HG03139 (cell line): ENCODE measurements at regions not wholly inside any gene's neighbourhood (a gene's known extent, or its start where the extent isn't known, plus 50 kb on each side); places are given as distances from the start of the nearest gene placed in this dataset.
"Not testable (repeated sequence)": the region's sequence is repeated elsewhere in the genome, so short reads cannot be mapped to it uniquely, and the experiment has no call there.

Experiments used
- ATAC-seq: cut with Tn5 transposase; IDR thresholded peaks from one replicate; pipeline ENCODE4 v1.9.1; 2021; ENCODE audit not compliant: unreplicated experiment

DNA sequence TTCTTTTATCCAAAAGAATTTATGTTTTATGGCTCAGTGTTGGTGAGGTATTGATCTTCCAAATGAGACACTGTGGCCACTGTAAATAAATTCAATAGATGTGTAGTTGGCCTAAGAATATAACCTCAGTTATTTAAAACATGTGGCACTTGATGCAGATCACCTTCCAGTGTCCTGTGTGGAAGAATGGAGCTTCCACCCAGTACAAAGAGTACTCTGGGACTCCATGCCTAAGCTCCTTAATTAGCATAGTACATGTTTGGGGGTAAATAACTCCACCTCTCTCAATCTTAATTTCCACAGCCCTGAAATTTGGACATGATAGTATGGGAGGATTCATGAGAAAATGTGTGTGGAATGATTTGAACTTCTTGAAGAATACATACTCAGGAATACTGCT lies 105.7 kb downstream of the SPDYE17 start:
- not testable (repeated sequence) for ATAC-seq

DNA sequence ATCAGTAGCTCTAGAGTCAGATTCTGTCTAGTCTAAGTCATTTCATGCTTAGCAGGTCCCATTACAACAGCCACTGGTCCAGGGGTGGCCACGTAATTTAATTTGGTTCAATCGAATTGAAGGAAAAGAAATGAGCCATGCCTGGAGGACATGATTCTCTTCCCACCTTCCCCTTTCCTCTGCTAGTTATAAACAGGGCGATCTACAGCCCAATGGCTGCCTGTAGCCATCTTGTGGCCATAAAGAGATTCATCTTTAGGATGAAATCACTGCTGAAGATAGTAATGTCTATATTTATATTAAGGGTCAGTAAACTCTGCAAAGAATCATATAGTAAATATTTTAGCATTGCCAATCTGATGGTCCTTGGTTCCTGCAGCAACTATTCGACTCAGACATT lies 107.4 kb downstream of the SPDYE17 start:
- ATAC-seq, result not testable (repeated sequence)

GRCh38 chr7:76918619-76919018 lies 113.5 kb downstream of the SPDYE17 start:
- not testable (repeated sequence) for ATAC-seq

DNA sequence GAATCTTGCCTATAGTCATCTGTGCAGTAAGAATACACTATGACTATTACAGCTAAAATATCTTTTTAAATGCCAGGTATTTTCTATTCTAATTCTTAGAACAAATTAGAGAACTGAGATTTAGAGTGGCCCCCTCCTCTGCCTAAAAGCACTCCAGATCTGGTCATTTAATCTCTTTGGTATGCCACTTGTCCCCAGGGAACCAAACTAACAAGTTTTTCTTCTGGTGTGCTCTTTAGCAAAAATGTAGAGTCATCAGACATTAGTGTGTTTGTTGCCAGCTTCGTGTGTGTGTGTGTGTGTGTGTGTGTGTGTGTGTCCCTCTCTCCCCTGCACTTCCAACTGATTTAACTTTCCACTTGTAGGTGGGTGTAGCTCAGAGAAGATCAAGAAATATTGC lies 117.8 kb downstream of the SPDYE17 start:
- not testable (repeated sequence) for ATAC-seq

- ATAC-seq, result not testable (repeated sequence)
Observed at GRCh38 chr7:76912011-76912814, 119.9 kb downstream of the SPDYE17 start.

DNA sequence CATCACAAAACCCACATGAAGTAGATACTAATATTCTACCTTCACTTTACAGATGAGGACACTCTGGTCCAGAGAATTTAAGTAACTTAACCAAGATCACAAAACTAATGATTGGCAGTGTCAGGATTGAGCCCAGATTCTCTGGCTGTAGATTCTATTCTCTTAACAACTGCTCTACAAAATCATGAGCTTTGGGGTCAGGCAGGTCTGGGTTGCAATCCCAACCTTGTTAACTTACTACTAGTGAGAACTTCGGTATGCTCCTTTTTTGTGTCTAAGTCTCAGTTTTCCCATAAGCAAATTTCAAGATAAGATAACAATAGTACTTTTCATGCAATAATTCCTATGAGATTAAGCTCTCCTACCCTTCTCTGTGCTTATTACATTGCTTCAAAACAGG lies 127.5 kb downstream of the SPDYE17 start:
- ATAC-seq, result not testable (repeated sequence)

DNA sequence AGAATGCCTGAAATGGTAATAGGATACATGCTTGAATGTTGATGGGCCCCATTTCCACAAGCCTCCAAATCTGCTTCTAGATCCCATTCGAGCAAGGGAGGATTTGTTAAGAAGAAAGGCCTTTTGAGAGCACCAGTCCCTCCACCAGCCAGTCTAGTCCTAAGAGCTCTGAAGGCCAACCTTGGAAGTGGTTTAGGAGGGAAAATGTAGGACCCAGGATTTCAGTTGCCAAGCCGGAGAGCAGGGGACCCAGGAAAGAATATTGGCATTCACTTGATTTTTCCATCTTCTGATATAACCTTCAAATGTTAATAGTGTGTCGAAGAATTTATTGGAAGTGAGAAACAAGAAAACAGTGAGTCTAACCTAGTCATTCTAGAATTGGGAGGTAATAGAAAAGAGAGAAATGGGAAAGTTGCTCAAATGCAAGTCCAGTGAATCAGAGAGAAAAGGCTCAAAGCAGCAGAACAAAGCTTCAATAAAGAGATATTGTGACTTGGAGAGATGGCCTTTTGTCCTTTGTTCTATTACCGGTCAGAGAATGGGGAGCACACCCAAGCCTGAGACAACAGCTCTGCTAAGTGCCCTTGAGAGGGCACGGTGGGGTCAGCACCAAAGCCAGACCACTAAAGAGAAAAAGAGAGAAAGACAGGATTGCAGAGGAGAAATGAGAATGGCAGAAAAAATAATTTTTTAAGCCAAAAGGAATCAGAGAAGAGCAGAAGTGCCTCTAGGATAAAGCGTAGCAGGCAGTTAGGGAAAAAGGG lies 130.0 kb downstream of the SPDYE17 start:
- ATAC-seq, result not testable (repeated sequence)

DNA sequence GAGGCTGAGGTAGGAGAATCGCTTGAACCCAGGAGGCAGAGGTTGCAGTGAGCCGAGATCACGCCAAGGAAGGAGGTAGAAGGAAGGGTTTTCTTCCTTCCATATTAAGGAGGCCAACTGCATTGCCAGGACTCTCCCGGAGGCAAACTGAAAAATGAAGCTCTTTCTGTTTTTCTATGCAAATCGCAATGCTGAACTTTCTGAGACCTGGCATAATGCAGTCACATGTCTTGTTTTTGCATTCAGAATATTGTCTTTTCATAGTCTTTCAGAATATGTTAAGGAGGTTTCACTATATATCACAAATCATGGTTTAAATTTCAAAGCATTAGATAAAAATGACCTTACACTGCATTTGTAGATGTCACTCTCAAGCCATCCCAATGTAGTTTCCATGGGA lies 133.4 kb downstream of the SPDYE17 start:
- not testable (repeated sequence) for ATAC-seq

GRCh38 chr7:76897007-76897406 lies 135.2 kb downstream of the SPDYE17 start:
- ATAC-seq, result not testable (repeated sequence)

DNA sequence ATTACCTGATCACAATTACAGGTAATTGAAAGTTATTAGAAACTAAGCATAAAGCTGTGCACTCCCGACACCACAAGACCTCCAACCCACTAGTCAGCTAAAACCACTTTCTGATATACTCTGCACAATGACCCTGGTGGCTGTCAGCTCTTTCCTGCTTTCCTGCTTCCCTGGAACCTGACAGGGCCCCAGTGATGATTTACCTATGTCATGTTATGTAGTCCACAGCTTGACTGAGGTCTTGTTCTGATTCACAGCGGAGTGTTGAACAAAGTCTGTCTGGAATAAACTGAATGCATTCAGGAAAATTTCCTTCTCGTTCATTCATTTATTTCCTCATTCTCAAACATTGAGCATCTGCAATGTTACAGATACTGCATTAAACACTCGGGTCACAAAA lies 136.5 kb downstream of the SPDYE17 start:
- not testable (repeated sequence) for ATAC-seq

GRCh38 chr7:76891771-76892170 lies 140.4 kb downstream of the SPDYE17 start:
- not testable (repeated sequence) for ATAC-seq

GRCh38 chr7:76879733-76880288 lies 152.3 kb downstream of the SPDYE17 start:
- not testable (repeated sequence) for ATAC-seq

DNA sequence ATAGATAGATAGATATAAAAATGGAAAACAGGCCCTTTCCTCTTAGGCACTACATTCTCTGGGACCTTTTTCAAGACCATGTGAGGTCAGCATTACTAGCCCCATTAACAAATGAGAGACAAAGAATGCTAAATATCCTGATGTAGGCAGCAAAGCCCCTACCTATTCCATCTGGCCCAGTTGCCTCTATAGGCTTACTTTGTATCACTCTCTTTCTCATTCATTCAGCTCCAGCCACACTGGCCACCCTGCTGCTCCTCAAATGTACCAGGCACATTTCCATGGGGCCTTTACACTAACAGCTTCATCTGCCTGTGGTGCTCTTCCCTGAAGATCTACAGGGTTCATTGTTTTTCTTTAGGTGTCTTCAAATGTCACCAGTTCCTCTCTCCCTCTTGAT lies 156.4 kb downstream of the SPDYE17 start:
- ATAC-seq, result not testable (repeated sequence)

- not testable (repeated sequence) for ATAC-seq
Observed at GRCh38 chr7:76870504-76870808, 161.7 kb downstream of the SPDYE17 start.

DNA sequence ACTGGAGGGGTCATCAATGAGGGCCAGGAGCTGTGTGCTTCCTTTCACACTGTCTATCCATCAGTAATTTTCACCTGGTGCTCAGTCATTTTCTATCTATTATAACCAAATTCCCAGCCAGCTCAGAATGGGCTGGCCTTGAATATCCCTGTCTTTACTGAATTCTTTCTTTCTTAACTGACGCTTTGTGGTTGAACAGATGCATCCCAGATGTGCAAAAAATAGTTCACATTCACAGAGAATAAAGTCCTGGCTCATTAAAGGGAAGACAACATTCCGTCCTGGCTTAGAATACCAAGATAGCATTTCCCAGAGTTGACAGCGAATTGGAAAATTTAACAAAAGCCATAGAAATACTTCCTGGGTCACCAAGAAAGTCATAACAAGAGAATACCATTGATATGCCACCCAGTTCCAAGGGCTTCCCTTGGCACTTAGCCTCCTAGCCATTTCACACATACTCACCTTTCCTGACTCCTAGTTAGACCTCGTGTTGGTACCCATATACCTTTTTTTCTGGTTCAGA lies 164.7 kb downstream of the SPDYE17 start:
- not testable (repeated sequence) for ATAC-seq

DNA sequence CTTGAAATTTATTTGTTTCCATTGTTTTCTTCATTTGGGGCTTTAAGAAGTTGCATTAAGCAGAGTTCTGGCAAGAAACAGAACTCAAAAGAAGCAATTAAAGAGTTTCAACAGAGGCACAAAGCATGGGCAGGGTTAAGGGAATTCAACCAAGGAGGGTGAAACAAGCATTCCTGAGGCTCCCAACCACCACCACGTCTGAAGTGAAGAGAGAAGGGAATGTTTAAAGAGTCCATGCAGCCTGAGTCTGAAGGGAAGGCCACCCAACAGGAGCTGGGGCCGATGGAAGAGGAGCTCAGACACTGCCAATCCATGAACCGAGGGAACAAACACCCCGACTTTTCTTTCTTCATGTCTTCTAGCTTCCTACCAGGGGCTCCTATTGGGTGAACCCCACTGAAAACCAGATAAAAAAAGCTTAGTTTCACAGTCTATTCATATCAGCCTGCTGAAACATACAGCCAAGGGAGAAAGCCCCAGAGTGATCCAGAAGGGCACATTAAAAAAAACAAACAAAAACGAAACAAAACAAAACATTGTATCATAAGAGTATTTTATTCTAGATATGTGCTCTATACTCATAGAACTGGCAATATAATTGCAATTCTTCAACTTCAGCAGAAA lies 168.9 kb downstream of the SPDYE17 start:
- not testable (repeated sequence) for ATAC-seq

- not testable (repeated sequence) for ATAC-seq
Observed at GRCh38 chr7:76862241-76862640, 169.9 kb downstream of the SPDYE17 start.

GRCh38 chr7:76859933-76860332 lies 172.2 kb downstream of the SPDYE17 start:
- not testable (repeated sequence) for ATAC-seq

DNA sequence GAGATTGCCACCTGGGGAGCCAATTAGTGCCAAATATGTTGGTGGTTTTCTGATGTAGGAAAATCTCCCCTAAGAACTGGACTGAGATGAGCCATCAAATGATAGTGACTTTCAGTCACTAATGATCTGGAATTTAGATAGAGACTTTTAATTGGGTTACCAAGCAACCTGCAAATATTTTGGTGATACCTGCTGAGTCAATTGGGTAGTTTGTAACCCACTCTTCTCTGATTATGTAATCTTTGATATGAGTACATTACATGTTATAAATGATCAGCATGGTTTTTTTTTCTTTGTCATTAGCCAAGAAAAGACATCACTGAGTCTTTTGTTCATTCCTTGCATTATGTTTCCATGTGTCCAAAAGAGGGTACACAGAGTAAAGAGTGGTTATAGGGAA lies 177.5 kb downstream of the SPDYE17 start:
- not testable (repeated sequence) for ATAC-seq

DNA sequence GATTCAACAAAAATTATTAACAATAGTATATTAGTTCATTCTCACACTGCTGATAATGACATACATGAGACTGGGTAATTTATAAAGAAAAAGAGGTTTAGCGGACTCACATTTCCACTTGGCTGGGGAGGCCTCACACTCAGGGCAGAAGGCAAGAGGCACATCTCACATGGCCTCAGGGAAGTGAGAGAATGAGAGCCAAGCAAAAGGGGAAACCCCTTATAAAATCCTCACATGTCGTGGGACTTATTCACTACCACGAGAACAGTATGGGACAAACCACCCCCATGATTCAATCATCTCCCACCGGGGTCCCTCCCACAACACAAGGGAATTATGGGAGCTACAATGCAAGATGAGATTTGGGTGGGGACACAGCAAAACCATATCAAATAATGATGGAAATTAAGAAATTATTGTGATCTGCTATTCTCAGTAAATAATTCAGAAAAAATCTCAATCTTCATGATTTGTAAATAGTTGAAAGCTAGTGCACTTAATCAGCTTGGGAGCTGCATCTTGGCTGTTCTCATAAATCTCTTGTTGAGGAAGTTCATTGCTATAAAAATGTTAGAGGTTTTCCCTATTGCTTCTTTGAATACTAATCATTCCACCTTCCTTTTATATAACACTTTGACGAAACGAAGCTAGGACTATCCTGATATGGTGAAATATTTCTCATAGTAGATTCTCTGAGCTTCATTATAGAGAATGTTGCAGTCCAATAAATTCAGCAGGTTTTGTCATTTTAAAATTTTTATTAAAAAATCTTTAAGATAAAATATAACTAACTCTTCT lies 179.2 kb downstream of the SPDYE17 start:
- ATAC-seq, result not testable (repeated sequence)
